ENCODE measurements at regions not wholly inside any gene's neighbourhood (a gene's known extent, or its start where the extent isn't known, plus 50 kb on each side); places are given as distances from the start of the nearest gene placed in this dataset.

DNA sequence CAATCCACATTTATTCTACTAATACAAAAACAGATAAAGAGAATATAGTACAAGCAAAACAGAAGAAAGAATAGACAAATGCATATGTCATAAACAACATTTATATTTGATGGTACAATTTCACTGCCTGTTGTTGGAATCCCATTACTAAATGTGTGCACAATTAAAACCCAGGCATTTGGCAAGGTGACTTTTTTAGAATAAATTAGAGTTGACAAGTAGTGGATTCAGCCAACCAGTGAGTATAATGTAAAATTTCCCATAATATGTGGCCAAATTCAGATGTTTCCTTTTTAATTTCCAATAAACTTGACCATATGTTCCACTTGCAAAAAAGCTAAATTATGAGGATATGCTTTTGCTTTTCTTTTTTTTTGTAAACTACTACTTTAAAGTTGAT is 1578.8 kb downstream of the OLFM4 start:
- TF ChIP-seq, protein P1, sequence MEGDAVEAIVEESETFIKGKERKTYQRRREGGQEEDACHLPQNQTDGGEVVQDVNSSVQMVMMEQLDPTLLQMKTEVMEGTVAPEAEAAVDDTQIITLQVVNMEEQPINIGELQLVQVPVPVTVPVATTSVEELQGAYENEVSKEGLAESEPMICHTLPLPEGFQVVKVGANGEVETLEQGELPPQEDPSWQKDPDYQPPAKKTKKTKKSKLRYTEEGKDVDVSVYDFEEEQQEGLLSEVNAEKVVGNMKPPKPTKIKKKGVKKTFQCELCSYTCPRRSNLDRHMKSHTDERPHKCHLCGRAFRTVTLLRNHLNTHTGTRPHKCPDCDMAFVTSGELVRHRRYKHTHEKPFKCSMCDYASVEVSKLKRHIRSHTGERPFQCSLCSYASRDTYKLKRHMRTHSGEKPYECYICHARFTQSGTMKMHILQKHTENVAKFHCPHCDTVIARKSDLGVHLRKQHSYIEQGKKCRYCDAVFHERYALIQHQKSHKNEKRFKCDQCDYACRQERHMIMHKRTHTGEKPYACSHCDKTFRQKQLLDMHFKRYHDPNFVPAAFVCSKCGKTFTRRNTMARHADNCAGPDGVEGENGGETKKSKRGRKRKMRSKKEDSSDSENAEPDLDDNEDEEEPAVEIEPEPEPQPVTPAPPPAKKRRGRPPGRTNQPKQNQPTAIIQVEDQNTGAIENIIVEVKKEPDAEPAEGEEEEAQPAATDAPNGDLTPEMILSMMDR (IDR thresholded peaks at IDR 0.05; ENCODE audit: low read depth, low read length, poor library complexity, severe bottlenecking), result no peak
- TF ChIP-seq EZH2phosphoT487 (IDR thresholded peaks at IDR 0.05; ENCODE audit: borderline replicate concordance, low read length), result no peak
